OCI-LY3 (cell line): ENCODE measurements at regions not wholly inside any gene's neighbourhood (a gene's known extent, or its start where the extent isn't known, plus 50 kb on each side); places are given as distances from the start of the nearest gene placed in this dataset.

ENCODE experiments used
- H2AFZ ChIP-seq: fragments of 200-600, 300-600 bp; shearing (Covaris generic); 2 replicates; pipeline ENCODE4 v1.6.0; 2014; ENCODE audit warnings: antibody characterized with exemption, low read depth, low read length
- H3K27ac ChIP-seq: fragments of 200-600, 300-600 bp; sonication (generic); 2 replicates; pipeline ENCODE4 v1.5.1; 2014; ENCODE audit warnings: mild to moderate bottlenecking, low read length, moderate library complexity, mixed read lengths
- H3K27me3 ChIP-seq: fragments of 200-600, 300-600 bp; sonication (generic); 2 replicates; pipeline ENCODE4 v1.6.1; 2014; ENCODE audit warnings: low read depth, low read length, mixed read lengths
- H3K36me3 ChIP-seq: fragments of 200-600, 300-600 bp; sonication (generic); replicated peaks from 2 replicates; pipeline ENCODE3; 2014; ENCODE audit warnings: low read depth, low read length, mixed read lengths
- H3K4me1 ChIP-seq: fragments of 300-600, 200-600 bp; sonication (generic); 2 replicates; pipeline ENCODE4 v1.6.1; 2014; ENCODE audit warnings: low read length, mixed read lengths
- H3K4me2 ChIP-seq: fragments of 200-600, 300-600 bp; sonication (generic); 2 replicates; pipeline ENCODE4 v1.6.1; 2014; ENCODE audit warnings: low read length, mixed read lengths
- H3K4me3 ChIP-seq: fragments of 300-600, 200-600 bp; sonication (generic); 2 replicates; pipeline ENCODE4 v1.5.1; 2014; ENCODE audit warnings: antibody characterized with exemption, mild to moderate bottlenecking, low read length, moderate library complexity
- H3K79me2 ChIP-seq: fragments of 300-600, 200-600 bp; shearing (Covaris generic); 2 replicates; pipeline ENCODE4 v1.6.1; 2014; ENCODE audit warnings: mild to moderate bottlenecking, low read length, mixed read lengths
- H3K9ac ChIP-seq: fragments of 300-600, 200-600 bp; shearing (Covaris generic); 2 replicates; pipeline ENCODE4 v1.6.0; 2014; ENCODE audit warnings: mild to moderate bottlenecking, low read length, moderate library complexity
- H3K9me3 ChIP-seq: fragments of 200-600, 300-600 bp; shearing (Covaris generic); 2 replicates; pipeline ENCODE4 v1.6.1; 2014; ENCODE audit warnings: low read length, mixed read lengths; ENCODE audit not compliant: insufficient read depth
- H4K20me1 ChIP-seq: fragments of 200-600, 300-600 bp; sonication (generic); 2 replicates; pipeline ENCODE4 v1.6.1; 2016; ENCODE audit warnings: low read length, mixed read lengths; ENCODE audit not compliant: insufficient read depth
- CTCF ChIP-seq: fragments of 200-600, 300-600 bp; sonication (generic); IDR thresholded peaks from 2 replicates; pipeline ENCODE4 v1.5.1; 2014; ENCODE audit warnings: antibody characterized with exemption, low read length, low read depth
- EZH2phosphoT487 ChIP-seq: fragments of 200-600 bp; shearing (Covaris generic); IDR thresholded peaks from 2 replicates; pipeline ENCODE4 v1.6.1; 2018; ENCODE audit warnings: antibody characterized with exemption, mixed run types, low read depth

GRCh38 chr1:73097917-73098316 lies 815.6 kb upstream of the NEGR1 start:
- TF ChIP-seq EZH2phosphoT487, result no peak
- no peak for TF ChIP-seq CTCF
- Histone ChIP-seq H3K4me2 (no peak overlapping the region), H3K9me3 (no peaks in the 10 kb centered on the region)

DNA sequence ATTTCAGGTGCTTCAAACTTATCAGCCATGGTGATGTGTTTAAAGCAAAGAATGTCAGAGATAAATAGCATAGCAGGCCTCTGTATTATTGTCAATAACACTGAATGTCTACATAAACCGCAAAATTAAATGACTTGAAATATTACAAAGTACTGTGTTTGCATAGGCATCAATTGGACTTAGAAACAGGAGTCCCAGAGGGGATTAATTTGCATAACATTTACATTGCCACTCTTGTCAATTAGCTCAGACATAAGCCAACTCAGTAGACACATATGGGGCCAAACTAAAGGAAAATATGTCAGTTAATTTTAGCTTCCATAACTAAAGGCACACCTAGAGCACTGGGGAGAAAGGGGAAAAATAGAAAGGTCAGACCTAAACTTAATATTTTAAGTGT lies 814.5 kb upstream of the NEGR1 start:
- no peaks in the 10 kb centered on the region for H3K79me2 ChIP-seq
- no peaks in the 10 kb centered on the region for H3K9me3 ChIP-seq
- H3K27me3 ChIP-seq, result no peaks in the 10 kb centered on the region
- no peaks in the 10 kb centered on the region for H3K36me3 ChIP-seq
- H4K20me1 ChIP-seq, result no peaks in the 10 kb centered on the region
- no peak overlapping the region for H3K4me3 ChIP-seq
- TF ChIP-seq EZH2phosphoT487, result no peak
- no peak for TF ChIP-seq CTCF
- no peak overlapping the region for H3K27ac ChIP-seq
- H2AFZ ChIP-seq, result no peak overlapping the region
- no peak overlapping the region for H3K4me2 ChIP-seq
- no peak overlapping the region for H3K9ac ChIP-seq
- no peaks in the 10 kb centered on the region for H3K4me1 ChIP-seq

More at GRCh38 chr1:73097917-73098316, 815.6 kb upstream of the NEGR1 start:
- no peaks in the 10 kb centered on the region for H3K79me2 ChIP-seq
- H3K4me1 ChIP-seq, result no peaks in the 10 kb centered on the region
- no peak overlapping the region for H3K4me3 ChIP-seq
- no peak overlapping the region for H3K27ac ChIP-seq
- H3K27me3 ChIP-seq, result no peaks in the 10 kb centered on the region
- H4K20me1 ChIP-seq, result no peaks in the 10 kb centered on the region
- no peaks in the 10 kb centered on the region for H3K36me3 ChIP-seq
- H2AFZ ChIP-seq, result no peak overlapping the region
- H3K9ac ChIP-seq, result no peak overlapping the region

DNA sequence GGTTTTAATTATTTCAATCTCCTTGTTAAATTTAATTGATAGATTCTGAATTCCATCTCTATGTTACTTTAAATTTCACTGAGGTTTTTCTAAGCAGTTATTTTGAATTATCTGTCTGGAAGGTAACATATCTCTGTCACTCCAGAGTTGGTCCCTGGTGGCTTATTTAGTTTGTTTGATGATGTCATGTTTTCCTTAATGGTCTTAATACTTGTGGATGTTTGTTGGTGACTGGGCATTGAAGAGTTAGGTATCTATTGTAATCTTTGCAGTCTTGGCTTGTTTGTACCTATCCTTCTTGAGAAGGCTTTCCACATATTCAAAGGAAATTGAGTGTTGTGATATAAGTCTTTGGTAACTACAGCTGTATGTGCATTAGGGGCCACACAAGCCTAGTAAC lies 810.0 kb upstream of the NEGR1 start:
- H2AFZ ChIP-seq, result no peak overlapping the region
- no peaks in the 10 kb centered on the region for H3K4me1 ChIP-seq
- no peaks in the 10 kb centered on the region for H3K27me3 ChIP-seq
- TF ChIP-seq CTCF, result no peak
- no peak for TF ChIP-seq EZH2phosphoT487
- no peaks in the 10 kb centered on the region for H3K9me3 ChIP-seq
- no peaks in the 10 kb centered on the region for H3K36me3 ChIP-seq
- H3K4me3 ChIP-seq, result no peak overlapping the region
- H3K79me2 ChIP-seq, result no peaks in the 10 kb centered on the region
- no peak overlapping the region for H3K27ac ChIP-seq
- H3K4me2 ChIP-seq, result no peak overlapping the region
- H3K9ac ChIP-seq, result no peak overlapping the region
- no peaks in the 10 kb centered on the region for H4K20me1 ChIP-seq

GRCh38 chr1:73066866-73067265 lies 784.5 kb upstream of the NEGR1 start:
- H3K79me2 ChIP-seq, result no peaks in the 10 kb centered on the region
- H3K9ac ChIP-seq, result no peak overlapping the region
- H3K4me3 ChIP-seq, result no peak overlapping the region
- no peaks in the 10 kb centered on the region for H3K27me3 ChIP-seq
- H4K20me1 ChIP-seq, result no peaks in the 10 kb centered on the region
- H2AFZ ChIP-seq, result no peak overlapping the region
- H3K9me3 ChIP-seq, result no peaks in the 10 kb centered on the region
- no peaks in the 10 kb centered on the region for H3K4me1 ChIP-seq
- H3K4me2 ChIP-seq, result no peak overlapping the region
- H3K36me3 ChIP-seq, result no peaks in the 10 kb centered on the region
- H3K27ac ChIP-seq, result no peak overlapping the region
- no peak for TF ChIP-seq EZH2phosphoT487
- no peak for TF ChIP-seq CTCF
